ENCODE measurements at regions not wholly inside any gene's neighbourhood (a gene's known extent, or its start where the extent isn't known, plus 50 kb on each side); places are given as distances from the start of the nearest gene placed in this dataset.
"Not testable (repeated sequence)": the region's sequence is repeated elsewhere in the genome, so short reads cannot be mapped to it uniquely, and the experiment has no call there.

DNA sequence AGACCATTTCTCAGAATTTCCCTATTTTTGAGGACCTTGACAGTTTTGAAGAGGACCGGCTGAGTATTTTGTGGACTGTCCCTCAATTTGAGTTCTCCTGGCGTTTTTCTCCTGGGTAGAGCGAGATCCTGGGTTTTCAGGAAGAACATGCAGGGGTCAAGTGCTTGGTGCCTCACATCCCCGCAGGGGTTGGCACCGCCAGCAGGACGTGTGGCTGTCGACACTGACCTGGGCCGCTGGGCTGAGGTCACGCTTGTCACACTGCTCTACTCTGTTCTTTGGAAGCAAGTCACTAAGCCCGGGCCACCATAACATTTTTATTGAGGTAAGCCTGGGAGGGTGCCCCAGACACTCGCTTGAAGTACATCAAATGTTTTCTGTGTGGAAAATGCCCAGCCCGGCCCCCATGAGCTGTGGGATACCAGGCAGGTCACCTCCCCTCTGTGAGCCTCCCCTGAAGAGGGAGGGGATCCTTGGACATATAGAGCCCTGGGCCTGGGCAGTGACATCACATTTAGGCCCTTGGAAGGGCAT is 112.0 kb downstream of the NPIPB11 start:
- DNase-seq, result not testable (repeated sequence)

DNA sequence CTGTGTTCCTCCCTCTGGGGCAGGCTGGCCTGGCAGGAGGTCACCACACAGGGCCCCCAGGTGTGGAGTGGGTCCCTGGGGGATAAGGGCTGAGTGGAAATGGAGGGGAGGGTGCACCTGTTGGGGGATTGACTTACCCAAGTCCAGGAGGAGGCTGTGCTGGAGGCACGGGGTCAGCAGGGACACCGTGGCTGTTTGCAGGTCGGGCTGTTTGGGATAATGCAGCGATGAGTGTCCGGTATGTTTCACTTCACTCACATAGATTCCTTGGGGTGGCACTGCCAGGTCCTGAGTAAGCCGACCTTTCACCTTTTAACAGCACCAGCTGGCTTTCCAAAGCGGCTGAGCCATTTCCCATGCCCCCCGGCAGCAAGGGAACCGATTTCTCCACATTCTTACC is 113.0 kb downstream of the NPIPB11 start:
- DNase-seq, result not testable (repeated sequence)

DNA sequence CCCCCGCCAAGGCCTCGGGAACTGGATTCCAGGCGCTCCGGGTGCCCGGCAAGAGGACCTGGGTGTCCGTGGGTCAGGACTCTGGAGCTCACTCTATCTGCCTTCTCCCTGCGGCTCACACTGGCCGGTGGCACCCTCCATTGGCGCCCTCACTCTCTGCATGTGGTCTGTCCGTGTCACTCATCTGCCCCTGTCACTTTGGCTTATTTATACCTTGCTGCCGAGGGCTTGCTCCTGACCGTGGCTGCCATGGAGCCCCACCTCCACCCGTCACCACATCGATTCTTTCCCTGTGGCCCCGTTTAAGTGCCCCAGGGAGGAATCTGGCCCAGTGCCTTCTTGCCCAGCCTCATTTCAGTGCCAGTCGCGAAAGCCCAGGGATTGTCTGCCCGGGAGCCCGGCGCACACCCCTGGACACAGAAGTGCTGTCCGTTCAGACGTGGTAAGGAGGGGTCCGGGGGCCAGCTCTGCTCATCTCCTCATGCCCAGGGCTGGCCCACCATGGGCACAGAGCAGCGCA is 113.5 kb downstream of the NPIPB11 start:
- not testable (repeated sequence) for DNase-seq

DNA sequence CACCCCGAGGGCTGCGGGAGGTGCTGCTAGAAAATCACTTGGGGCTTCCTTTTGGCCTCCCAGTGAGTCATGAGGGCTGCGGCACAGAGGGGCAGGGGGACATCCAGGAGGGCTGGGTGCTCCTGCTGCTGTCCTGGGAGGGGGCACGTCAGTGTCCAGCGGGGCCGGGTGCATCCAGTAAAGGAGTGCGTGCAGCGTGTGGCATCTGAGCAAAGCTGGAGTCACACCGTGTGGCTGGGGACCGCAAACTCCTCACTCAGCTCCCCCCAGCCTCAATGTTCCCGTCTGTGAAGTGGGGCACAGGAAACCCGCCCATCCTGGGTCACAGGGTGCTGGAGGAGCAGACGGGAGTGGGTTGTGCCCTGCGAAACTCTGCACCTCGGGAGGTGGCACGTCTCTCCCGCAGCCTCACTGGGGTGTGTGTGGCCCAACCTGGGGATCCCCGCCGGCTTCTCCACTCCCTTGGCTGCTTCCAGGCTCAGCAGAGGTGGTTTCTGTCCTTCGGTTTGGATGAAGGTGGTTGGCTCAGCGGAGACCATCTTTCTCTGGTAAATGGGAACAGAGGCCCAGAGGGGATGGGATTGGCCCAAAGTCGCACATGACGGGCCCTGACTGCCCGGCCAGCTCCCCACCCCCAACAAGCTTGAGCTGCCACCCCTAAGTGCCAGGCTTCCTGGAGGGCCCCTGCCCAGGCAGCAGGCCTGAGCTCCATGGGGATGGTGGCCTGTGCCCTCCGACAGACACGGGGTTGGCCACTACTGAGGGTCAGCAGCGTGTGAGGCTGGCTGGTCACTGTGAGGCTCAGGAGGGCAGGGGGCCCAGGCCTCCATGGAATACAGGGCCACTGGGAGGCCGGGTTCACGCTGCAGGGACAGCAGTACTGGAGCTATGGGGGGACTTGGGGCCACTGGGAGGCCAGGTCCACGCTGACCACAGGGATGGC is 114.9 kb downstream of the NPIPB11 start:
- DNase-seq, result not testable (repeated sequence)

DNA sequence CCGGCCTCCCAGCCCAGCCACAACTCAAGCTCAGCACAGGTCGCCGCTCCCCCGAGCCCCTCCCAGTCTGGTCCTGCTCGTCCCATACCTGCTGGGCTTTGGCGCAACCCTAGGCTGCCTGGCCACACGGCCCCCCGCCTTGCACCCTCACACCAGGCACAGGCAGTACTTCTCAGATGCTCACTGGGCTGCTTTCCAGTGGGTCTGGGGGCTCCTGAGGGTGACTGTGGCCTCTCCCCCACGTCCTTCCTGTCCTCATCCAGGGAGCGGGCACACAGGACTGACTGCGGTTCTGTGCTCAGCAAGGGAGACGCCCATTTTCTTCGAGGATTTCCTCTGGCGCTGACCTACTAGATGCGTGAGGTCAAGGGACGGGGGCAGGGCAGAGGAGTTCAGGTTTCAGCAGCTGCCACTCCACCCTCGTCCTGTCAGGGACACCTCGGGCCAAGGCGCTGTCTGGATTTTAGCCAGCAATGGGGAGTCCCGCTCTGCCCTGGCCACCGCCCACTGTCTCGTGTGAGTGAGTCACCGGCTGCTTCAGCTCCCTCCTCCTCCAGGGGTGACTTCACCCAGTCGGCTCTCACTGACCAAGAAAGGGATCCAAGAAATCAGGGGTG is 115.8 kb downstream of the NPIPB11 start:
- DNase-seq, result peak; percentile 83

DNA sequence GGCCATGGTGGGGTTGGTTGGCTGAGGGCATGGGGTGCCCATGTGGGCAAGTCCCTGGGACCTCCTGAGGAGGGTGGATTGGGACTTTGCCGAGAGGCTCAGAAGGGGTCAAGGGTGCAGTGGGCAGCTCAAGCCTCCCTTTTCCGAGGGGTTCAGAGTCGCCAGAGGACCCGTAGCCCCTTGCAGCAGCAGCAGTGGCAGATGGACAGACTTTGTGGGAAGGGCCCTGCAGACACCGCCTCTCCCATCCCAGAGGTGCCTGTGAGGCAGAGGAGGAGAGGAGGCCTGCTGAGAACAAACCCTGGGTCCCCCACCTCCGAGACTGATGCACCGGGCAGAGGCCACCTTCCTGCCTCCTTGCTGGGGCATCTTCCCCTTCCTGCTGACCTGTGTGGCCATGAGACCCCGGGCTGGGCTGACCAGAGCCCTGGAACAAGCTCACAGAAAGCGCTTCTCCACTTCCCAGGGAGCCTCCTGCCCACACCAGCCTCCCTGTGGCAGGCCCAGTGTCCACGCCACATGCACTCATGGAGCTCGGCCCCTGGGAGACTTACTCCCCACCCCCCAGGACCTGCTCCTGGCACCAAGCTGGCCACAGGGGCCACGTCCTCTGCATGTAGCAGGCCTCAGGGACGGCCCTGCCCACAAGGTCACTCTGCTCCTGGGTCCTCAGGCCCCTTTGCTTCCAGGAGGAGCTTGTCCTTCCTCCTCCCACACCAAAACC is 116.8 kb downstream of the NPIPB11 start:
- not testable (repeated sequence) for DNase-seq

DNA sequence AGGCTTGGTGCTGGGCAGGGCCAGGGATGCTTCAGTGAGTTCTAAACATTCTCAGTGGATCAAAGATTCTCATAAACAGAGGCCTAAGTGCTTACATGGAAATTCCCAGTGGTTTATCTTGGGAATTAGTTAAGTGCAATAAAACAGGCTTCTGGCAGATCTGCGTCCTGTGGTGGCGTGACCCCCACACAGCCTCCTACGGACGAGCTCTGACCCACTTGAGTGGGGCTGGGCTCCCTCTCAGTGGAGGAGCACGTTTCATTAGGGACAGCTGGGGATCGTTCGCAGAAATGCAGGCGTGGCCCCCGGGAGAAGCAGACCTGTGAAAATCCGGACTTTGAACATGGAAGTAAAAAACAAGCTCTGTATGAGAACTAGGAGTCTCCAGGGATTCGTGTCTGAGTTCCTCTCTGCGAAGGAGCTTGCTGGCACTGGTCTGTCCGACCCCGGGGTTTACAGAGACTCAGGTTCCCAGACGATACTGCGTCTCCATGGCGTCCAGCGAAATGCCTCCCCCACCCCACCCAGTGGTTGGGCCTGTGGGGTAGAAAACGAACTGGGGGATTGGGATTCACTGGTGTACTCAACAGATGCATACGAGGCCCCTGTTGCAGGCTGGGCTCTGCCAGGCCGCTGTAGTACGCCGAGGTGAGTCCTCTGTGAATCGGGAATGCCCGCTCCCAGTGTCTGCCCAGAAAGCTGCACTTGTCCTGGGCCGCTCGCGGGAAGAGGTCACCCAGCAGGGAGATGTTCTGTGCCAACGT is 117.6 kb downstream of the NPIPB11 start:
- DNase-seq, result peak; percentile 80

DNA sequence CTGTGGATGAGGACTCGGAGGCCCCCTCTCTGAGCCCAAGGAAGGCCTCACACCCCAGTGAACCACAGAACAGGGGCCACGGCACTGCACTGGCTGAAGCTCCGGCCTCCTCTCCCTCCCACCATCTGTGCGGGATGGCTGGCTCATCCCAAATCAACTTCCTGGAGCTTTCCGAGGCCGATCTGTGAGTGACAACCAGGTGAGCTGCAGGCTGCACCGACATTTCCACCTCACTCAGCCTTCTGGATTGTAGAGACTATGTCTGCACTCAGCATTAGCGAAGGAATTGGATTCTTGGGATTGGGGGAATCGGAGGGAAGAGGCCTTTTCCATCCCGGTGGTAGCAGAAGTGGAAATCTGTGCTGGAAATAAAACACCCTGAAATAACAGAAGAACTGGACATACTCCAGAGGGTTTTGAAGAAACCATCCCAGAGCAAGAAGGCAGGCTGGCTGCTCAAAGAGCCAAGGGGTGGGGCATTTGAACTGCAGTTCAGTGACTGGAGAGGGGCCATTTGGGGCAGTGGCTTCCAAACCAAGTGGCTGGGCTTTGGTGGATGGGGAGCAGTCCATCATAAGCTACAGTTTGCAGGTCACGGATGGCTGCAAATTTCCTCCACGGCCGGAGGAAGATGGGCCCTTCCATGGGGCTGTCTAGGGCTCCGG is 118.5 kb downstream of the NPIPB11 start:
- not testable (repeated sequence) for DNase-seq

DNA sequence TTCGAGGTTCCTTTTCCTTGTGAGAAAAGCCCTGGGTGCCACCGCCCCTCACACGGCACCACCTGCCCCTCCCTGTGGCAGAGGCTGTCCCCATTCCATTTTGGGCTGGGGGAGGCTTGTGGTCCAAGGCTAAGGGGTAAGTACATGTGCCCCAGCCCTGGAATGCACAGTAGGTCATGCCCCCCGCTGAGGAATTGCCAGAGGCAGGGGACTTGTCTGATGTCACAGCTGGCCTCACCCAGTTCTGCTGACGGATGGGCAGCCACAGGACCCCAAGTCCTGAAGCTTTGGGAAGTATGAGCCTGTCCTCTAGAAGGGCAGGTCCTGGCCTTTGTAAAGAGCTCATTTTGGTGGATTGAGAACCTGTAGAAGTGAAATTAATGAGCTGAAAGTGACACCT is 119.3 kb downstream of the NPIPB11 start:
- not testable (repeated sequence) for DNase-seq

DNA sequence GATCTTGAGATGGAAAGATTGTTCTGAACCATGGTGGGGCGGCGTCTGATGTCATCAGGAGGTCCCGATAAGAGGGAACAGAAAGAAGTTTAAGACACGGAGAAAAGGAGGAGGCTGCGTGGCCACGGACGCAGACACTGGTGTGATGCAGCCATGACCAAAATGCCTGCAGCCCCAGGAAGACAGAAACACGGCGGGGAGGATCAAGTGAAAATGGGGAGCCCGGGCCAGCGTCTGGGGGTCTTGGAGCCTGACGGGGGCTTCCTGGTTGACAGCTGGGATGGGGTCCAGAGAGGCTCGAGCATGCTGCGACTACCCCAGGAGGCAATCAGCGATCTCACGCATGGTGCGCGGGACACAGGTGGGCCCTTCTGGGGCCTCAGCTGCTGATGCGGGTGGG is 119.7 kb downstream of the NPIPB11 start:
- not testable (repeated sequence) for DNase-seq

DNA sequence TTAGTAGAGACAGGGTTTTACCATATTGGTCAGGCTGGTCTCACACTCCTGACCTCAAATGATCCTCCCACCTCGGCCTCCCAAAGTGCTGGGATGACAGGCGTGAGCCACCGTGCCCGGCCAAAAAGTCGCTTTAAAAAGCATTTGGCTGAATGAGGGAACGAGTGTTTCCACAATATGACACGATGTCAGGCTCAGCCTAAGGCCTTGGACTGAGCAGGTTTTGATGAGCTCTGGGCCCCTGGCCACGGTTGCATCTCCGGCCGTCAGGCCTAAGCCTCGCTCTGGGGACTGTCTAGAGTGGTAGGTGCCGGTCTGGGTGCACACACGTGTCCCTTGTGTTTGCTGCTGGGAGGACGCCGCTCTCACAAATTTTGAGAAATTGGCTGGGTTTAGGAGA is 120.3 kb downstream of the NPIPB11 start:
- not testable (repeated sequence) for DNase-seq

DNA sequence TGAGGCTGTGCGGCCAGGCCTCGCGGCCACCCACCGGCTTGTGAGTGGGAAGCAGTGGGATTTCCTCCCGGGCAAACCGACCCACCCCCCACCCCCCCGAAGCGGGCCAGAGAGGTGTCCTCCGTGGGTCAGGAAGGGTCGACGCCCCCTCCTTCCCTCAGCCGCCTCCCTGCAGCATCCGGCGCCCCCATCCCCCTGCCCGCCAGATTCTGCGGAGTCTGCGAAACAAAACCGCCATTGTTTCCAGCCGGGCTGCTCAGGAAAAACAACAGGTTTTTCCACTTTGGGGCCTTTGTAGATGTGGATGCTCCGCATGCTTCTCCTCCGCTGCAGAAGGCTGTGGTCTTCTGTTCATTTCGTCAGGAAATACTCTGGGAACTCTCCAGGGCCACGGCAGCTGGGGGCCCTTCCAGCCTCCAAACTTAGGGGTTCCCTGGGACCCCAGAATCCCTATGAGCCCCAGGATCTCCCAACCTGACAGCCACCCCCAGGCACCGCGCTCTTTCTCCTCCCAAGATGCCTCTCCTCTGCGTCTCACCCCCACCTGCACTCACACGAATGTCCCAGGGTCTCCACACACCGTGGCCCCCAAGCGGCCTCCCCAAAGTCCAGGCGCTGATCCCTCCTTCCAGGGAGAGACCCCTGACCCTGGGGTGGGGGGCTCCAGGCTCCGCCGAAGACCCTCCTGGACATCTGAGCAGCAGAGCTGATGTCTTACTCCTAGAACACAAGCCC is 121.2 kb downstream of the NPIPB11 start:
- DNase-seq, result peak; percentile 81

DNA sequence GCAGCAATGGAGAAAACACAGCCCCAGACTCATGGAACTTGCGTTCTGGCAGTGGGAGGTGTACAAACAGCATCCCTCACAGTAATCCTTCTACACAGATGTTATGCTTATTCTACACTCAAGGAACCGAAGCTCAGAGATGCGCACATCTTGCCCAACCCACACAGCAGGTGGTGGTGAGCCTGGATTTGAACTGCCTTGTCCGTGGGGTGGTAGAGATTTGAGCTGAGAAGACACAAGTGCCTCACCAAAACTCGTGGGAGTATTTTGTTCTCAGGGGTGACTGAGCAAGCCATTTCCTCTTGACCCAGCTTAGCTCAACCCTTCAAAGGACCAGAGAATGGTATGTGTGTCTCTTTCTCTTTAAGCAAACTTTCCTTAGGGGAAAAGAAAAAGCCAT is 121.8 kb downstream of the NPIPB11 start:
- not testable (repeated sequence) for DNase-seq

DNA sequence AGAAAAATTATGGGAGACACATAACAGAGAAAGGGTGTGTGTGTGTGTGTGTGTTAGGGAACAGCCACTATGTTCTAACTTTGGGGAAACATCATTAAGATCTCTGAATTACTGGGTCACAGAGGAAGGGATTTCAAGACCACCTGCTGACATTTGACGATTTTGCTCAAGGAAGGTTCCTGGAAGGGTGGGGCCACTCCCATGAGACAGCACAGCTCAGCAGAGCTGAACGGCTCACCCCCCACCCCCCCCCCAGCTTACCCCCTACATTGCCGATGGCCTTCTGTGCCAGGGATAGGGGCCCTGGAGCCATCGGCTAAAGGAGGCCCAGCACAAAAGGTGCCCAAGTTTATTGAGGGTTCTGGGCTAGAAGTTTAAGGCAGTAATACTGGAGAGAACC is 122.4 kb downstream of the NPIPB11 start:
- not testable (repeated sequence) for DNase-seq

DNA sequence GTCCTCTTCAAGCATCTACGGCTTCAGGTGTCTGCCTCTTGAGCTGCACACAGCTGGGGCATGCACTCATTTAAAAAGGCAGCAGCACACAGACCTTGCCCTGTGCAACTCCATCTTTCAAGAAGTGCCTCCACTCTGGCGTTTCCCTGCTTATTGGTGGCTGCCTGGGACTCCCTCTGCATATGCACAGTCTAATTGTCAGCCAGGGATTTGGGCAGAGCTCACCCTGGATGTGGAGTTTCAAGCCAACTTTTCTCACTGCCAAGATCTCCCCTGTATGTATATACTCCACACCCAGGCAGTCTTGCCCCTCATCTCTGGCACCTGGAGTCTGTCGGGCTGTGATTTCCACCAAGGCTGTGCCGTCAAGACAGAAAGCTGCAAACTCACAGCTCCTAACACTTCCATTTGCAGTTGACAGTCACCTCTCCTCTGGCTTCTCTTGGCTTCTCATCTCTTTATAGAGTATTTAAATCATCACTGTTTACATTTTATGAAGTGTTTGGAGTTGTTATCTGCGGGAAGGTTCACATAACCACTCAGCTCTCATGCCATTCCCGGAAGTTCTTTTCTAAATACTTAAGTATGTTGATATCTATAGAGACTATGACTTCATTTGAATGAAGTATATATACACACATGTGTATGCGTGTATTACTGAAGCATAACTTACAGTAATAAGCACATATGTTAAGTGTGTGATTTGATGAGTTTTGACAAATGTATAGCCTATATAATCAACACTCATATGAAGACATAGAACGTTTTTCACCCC is 128.2 kb downstream of the NPIPB11 start:
- not testable (repeated sequence) for DNase-seq

DNA sequence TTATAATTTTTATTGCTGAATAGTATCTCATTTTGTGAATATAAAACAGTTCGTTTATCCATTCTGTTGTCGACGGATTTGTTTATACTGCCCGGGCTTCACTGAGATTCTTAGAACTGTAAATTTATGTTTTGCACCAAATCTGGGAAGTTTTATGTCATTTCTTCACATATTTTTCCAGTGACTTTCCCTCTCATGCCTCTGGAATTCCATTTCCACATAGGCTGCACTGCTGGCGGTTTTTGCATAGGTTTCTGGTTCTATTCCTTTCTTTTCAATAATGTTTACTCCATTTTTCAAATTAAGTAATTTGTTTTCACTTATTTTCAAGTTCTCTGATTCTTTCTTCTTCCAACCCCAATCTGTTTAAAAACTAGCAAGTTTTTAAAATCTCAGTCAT is 130.1 kb downstream of the NPIPB11 start:
- not testable (repeated sequence) for DNase-seq

DNA sequence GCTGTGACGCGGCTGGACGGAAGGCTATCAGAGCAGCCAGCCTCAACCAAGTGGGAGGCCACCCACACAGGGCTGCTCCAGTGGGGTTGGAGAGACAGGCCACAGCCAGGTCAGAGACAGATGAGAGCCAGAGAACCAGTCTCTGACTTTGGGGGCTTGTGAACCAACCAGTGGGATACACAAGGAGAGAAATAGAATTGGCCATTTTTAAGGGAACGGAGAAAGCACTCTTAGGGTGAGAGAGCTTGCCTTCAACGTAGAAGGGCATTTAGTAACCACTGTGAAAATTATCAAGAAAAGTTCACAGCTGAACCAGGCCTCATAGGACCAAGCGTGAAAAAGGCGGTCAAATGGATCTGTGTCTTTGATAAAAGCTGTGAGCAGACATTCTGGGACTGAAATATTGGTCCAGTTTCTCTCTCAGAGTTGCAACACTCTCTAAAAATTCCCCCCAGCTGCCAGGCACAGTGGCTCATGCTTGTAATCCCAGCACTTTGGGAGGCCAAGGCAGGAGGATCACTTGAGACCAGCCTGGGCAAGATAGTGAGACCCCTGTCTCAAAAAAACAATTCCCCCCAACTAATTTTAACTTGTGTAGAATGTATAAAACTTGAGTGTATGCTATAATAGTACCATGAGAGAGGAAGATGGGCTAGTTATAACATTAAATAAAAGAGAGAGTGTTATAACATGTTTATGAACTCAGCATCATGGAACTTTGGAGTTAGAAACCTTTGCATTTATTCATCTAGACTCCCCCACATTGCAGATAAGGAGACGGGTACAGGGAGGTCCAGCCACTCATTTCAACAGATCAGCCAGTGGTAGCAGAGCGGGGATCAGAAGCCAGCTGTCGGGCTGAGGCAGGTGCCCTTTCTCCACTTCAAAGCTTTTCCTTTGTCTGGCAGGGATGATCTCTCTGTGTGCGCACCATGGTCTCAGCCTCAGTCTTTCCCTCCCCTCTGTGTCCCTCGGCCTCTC is 132.2 kb downstream of the NPIPB11 start:
- DNase-seq, result not testable (repeated sequence)

DNA sequence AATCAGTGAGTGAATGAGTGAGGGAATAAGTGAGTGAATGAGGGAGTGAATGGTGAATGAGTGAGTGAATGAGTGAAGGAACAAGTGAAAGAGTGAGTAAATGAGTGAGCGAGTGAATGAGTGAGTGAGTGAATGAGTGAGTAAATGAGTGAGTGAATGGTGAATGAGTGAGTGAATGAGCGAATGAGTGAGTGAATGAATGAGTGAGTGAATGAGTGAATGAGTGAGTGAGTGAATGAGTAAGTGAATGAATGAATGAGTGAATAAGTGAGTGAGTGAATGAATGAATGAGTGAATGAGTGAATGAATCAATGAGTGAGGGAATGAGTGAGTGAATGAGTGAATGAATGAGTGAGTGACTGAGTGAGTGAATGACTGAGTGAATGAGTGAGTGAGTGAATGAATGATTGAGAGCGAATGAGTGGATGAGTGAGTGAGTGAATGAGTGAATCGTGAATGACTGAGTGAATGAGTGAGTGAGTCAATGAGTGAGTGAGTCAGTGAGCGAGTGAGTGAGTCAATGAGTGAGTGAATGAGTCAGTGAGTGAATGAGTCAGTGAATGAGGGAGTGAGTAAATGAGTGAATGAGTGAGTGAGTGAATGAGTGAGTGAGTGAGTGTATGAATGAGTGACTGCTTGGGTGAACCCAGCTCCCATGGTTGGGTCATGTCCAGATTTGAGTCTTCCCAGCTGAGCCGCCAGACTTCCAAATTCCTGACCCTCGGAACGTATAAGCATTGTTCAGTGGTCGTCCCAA is 133.0 kb downstream of the NPIPB11 start:
- DNase-seq, result peak; percentile 46

Measured in eye (tissue), 1 donor.